Neural cell (in vitro differentiated cells): ENCODE measurements at regions not wholly inside any gene's neighbourhood (a gene's known extent, or its start where the extent isn't known, plus 50 kb on each side); places are given as distances from the start of the nearest gene placed in this dataset.
"Not testable (repeated sequence)": the region's sequence is repeated elsewhere in the genome, so short reads cannot be mapped to it uniquely, and the experiment has no call there.

ENCODE experiments used
- H2AFZ ChIP-seq: fragments of 200-600, 300-800 bp; sonication (generic), shearing (Covaris generic); 2 replicates; pipeline ENCODE4 v1.6.0; 2014; ENCODE audit warnings: low read depth, mild to moderate bottlenecking, antibody characterized with exemption, low read length, moderate library complexity
- H3F3A ChIP-seq: fragments of 200-600 bp; shearing (Covaris generic); 2 replicates; pipeline ENCODE4 v1.6.1; 2016; ENCODE audit warnings: mild to moderate bottlenecking, moderate library complexity, mixed read lengths, antibody characterized with exemption, low read length; ENCODE audit not compliant: insufficient read depth, poor library complexity, severe bottlenecking
- H3K27ac ChIP-seq: fragments of 200-600, 300-800 bp; sonication (generic), shearing (Covaris generic); 2 replicates; pipeline ENCODE4 v1.5.1; 2014; ENCODE audit warnings: mild to moderate bottlenecking, low read length, moderate library complexity
- H3K27me3 ChIP-seq: fragments of 300-800, 200-600 bp; sonication (generic), shearing (Covaris generic); 2 replicates; pipeline ENCODE4 v1.6.0; 2014; ENCODE audit warnings: mild to moderate bottlenecking, low read depth, low read length, moderate library complexity; ENCODE audit not compliant: insufficient read depth
- H3K36me3 ChIP-seq: fragments of 300-800, 200-600 bp; sonication (generic), shearing (Covaris generic); 2 replicates; pipeline ENCODE4 v1.5.1; 2014; ENCODE audit warnings: mild to moderate bottlenecking, antibody characterized with exemption, low read length, moderate library complexity; ENCODE audit not compliant: insufficient read depth
- H3K4me2 ChIP-seq: fragments of 300-800, 200-600 bp; sonication (generic), shearing (Covaris generic); 2 replicates; pipeline ENCODE4 v1.6.0; 2014; ENCODE audit warnings: mild to moderate bottlenecking, low read length
- H3K4me3 ChIP-seq: fragments of 300-800, 200-600 bp; sonication (generic), shearing (Covaris generic); 2 replicates; pipeline ENCODE4 v1.5.1; 2014; ENCODE audit warnings: mild to moderate bottlenecking, low read length, moderate library complexity
- H3K79me2 ChIP-seq: fragments of 200-600 bp; shearing (Covaris generic); replicated peaks from 2 replicates; pipeline ENCODE4 v1.6.0; 2014; ENCODE audit warnings: mild to moderate bottlenecking, low read length, moderate library complexity; ENCODE audit not compliant: insufficient read depth
- H3K9ac ChIP-seq: fragments of 300-800, 200-600 bp; sonication (generic), shearing (Covaris generic); 2 replicates; pipeline ENCODE4 v1.6.1; 2016; ENCODE audit warnings: mild to moderate bottlenecking, low read length, mixed read lengths
- H3K9me2 ChIP-seq: fragments of 200-600 bp; shearing (Covaris generic); 2 replicates; pipeline ENCODE4 v1.6.1; 2016; ENCODE audit warnings: mild to moderate bottlenecking, low read length, mixed read lengths; ENCODE audit not compliant: insufficient read depth
- H3K9me3 ChIP-seq: fragments of 200-600, 300-800 bp; sonication (generic), shearing (Covaris generic); 2 replicates; pipeline ENCODE4 v1.6.1; 2016; ENCODE audit warnings: mild to moderate bottlenecking, mixed run types, low read length, moderate library complexity, mixed read lengths
- H4K20me1 ChIP-seq: fragments of 200-600 bp; shearing (Covaris generic); 2 replicates; pipeline ENCODE4 v1.6.1; 2016; ENCODE audit warnings: mild to moderate bottlenecking, mixed run types; ENCODE audit not compliant: insufficient read depth
- CTCF ChIP-seq: fragments of 450-650 bp; IDR thresholded peaks from 2 replicates; pipeline ENCODE4 v1.5.1; 2014; ENCODE audit warnings: antibody characterized with exemption, mild to moderate bottlenecking, moderate library complexity; ENCODE audit not compliant: poor library complexity, severe bottlenecking
- EP300 ChIP-seq: fragments of 450-650 bp; conservative IDR thresholded peaks from 2 replicates; pipeline ENCODE4 v1.6.1; 2014; ENCODE audit warnings: antibody characterized with exemption, mild to moderate bottlenecking, moderate library complexity; ENCODE audit not compliant: poor library complexity, severe bottlenecking
- EZH2 ChIP-seq: fragments of 200-600, 300-800 bp; shearing (Covaris generic), sonication (generic); IDR thresholded peaks from 2 replicates; pipeline ENCODE4 v1.6.1; 2014; ENCODE audit warnings: antibody characterized with exemption, low read length, borderline replicate concordance, mild to moderate bottlenecking; ENCODE audit not compliant: insufficient read depth, poor library complexity, severe bottlenecking
- MXI1 ChIP-seq: fragments of 450-650 bp; conservative IDR thresholded peaks from 2 replicates; pipeline ENCODE4 v1.6.1; 2014; ENCODE audit warnings: antibody characterized with exemption, mild to moderate bottlenecking; ENCODE audit not compliant: poor library complexity, severe bottlenecking
- POLR2AphosphoS5 ChIP-seq: IDR thresholded peaks from 2 replicates; pipeline ENCODE4 v1.6.1; 2012
- RAD21 ChIP-seq: fragments of 450-650 bp; conservative IDR thresholded peaks from 2 replicates; pipeline ENCODE4 v1.6.1; 2014; ENCODE audit warnings: antibody characterized with exemption, mild to moderate bottlenecking, moderate library complexity
- REST ChIP-seq: IDR thresholded peaks from 2 replicates; pipeline ENCODE4 v1.6.1; 2012; ENCODE audit warnings: borderline replicate concordance
- SMC3 ChIP-seq: fragments of 450-650 bp; conservative IDR thresholded peaks from 2 replicates; pipeline ENCODE4 v1.6.1; 2014; ENCODE audit warnings: antibody characterized with exemption, mild to moderate bottlenecking, moderate library complexity; ENCODE audit not compliant: poor library complexity
- TAF1 ChIP-seq: IDR thresholded peaks from 2 replicates; pipeline ENCODE4 v1.6.1; 2012; ENCODE audit warnings: low read depth

- H3K9me2 ChIP-seq: no peaks in the 10 kb centered on the region
- H2AFZ ChIP-seq: no peak overlapping the region
- H3K79me2 ChIP-seq: no peaks in the 10 kb centered on the region
- no peak overlapping the region for H3K9ac ChIP-seq
- no peak overlapping the region for H3K27ac ChIP-seq
- no peaks in the 10 kb centered on the region for H3K9me3 ChIP-seq
- no peaks in the 10 kb centered on the region for H4K20me1 ChIP-seq
- no peak for TF ChIP-seq CTCF
- TF ChIP-seq EP300: no peak
- no peaks in the 10 kb centered on the region for H3K27me3 ChIP-seq
- H3F3A ChIP-seq: no peaks in the 10 kb centered on the region
- no peaks in the 10 kb centered on the region for H3K36me3 ChIP-seq
- no peak overlapping the region for H3K4me2 ChIP-seq
- no peak overlapping the region for H3K4me3 ChIP-seq
These were observed 694.2 kb downstream of the EFNB2 start for GRCh38 chr13:105841286-105841685.

- no peak overlapping the region for H3K27ac ChIP-seq
- no peak overlapping the region for H2AFZ ChIP-seq
- no peaks in the 10 kb centered on the region for H4K20me1 ChIP-seq
- H3K4me2 ChIP-seq: no peak overlapping the region
- TF ChIP-seq CTCF (no peak), MXI1 (no peak), TAF1 (no peak), REST (no peak), POLR2AphosphoS5 (no peak), RAD21 (no peak), EZH2 (no peak), EP300 (no peak), SMC3 (no peak)
- no peaks in the 10 kb centered on the region for H3K36me3 ChIP-seq
- no peaks in the 10 kb centered on the region for H3F3A ChIP-seq
- H3K9me2 ChIP-seq: no peaks in the 10 kb centered on the region
- H3K4me3 ChIP-seq: no peak overlapping the region
- no peaks in the 10 kb centered on the region for H3K27me3 ChIP-seq
- H3K9me3 ChIP-seq: no peaks in the 10 kb centered on the region
- H3K79me2 ChIP-seq: no peaks in the 10 kb centered on the region
- H3K9ac ChIP-seq: no peak overlapping the region
These were observed 697.2 kb downstream of the EFNB2 start for GRCh38 chr13:105838231-105838630.

- H3K9ac ChIP-seq: not testable (repeated sequence)
These were observed 698.2 kb downstream of the EFNB2 start for GRCh38 chr13:105837295-105837694.

More at GRCh38 chr13:105837295-105837694, 698.2 kb downstream of the EFNB2 start:
- H3K36me3 ChIP-seq, H3F3A ChIP-seq, H3K9me3 ChIP-seq, H3K27ac ChIP-seq, H3K4me3 ChIP-seq, H3K4me2 ChIP-seq, H2AFZ ChIP-seq, H3K9me2 ChIP-seq, H3K27me3 ChIP-seq, H4K20me1 ChIP-seq, H3K79me2 ChIP-seq: not testable (repeated sequence)
